Thyroid gland (tissue), 4 donors: ENCODE measurements at regions not wholly inside any gene's neighbourhood (a gene's known extent, or its start where the extent isn't known, plus 50 kb on each side); places are given as distances from the start of the nearest gene placed in this dataset.

Experiments
- CTCF ChIP-seq, 6 experiments: fragments of 200-600 bp in 3 of 6; fragments of 450-650 bp in 3 of 6; sonication (generic) in 3 of 6; IDR thresholded peaks; one replicate each; pipeline ENCODE4 v1.5.1; 2016 to 2019; ENCODE audit warnings: antibody characterized with exemption in 6 of 6, mild to moderate bottlenecking in 2 of 6, inconsistent platforms in 1 of 6, moderate library complexity in 1 of 6
- POLR2A ChIP-seq, 2 donors: fragments of 450-650 bp; IDR thresholded peaks; one replicate each; pipeline ENCODE4 v1.6.1; 2017; ENCODE audit warnings: antibody characterized with exemption in 2 of 2, mild to moderate bottlenecking in 2 of 2, moderate library complexity in 1 of 2

GRCh38 chr2:211033765-211034164, 477.4 kb downstream of the CPS1 start:
- TF ChIP-seq CTCF (IDR thresholded peaks at IDR 0.05) (peak in 3 of 6 experiments; percentile 27 to 32 (median 32)), POLR2A (IDR thresholded peaks at IDR 0.05) (no peak)
